Nephron progenitor cell (in vitro differentiated cells): ENCODE measurements at regions not wholly inside any gene's neighbourhood (a gene's known extent, or its start where the extent isn't known, plus 50 kb on each side); places are given as distances from the start of the nearest gene placed in this dataset.

Source experiments
- DNase-seq: peaks from one replicate; pipeline ENCODE4 v3.0.0; 2021
- H3K27ac Mint-ChIP-seq: 2 replicates; pipeline ENCODE4 v1.8.0; 2021; ENCODE audit warnings: mild to moderate bottlenecking, moderate library complexity, mixed read lengths
- H3K27me3 Mint-ChIP-seq: 2 replicates; pipeline ENCODE4 v1.8.0; 2021; ENCODE audit warnings: mild to moderate bottlenecking, low read depth, mixed read lengths; ENCODE audit not compliant: poor library complexity
- H3K36me3 Mint-ChIP-seq: 2 replicates; pipeline ENCODE4 v1.8.0; 2021; ENCODE audit warnings: low read depth, mixed read lengths
- H3K4me1 Mint-ChIP-seq: 2 replicates; pipeline ENCODE4 v1.8.0; 2021; ENCODE audit warnings: mixed read lengths
- H3K4me3 Mint-ChIP-seq: 2 replicates; pipeline ENCODE4 v1.8.0; 2021; ENCODE audit warnings: mild to moderate bottlenecking, moderate library complexity, mixed read lengths
- H3K9me3 Mint-ChIP-seq: 2 replicates; pipeline ENCODE4 v1.8.0; 2021; ENCODE audit warnings: mild to moderate bottlenecking, moderate library complexity, mixed read lengths
- CTCF ChIP-seq: fragments of 200-600 bp; sonication (generic); IDR thresholded peaks from 2 replicates; pipeline ENCODE4 v1.5.0; 2021; ENCODE audit warnings: antibody characterized with exemption

GRCh38 chr10:31261511-31262311, 57.3 kb upstream of the ZEB1 start:
- Mint-ChIP-seq H3K27me3 (peaks cover 3% of the 10 kb centered on the region), H3K9me3 (no peaks in the 10 kb centered on the region), H3K27ac (no peak overlapping the region), H3K36me3 (no peaks in the 10 kb centered on the region), H3K4me1 (peaks cover 13% of the 10 kb centered on the region), H3K4me3 (no peak overlapping the region)
- no peak for DNase-seq
- no peak for TF ChIP-seq CTCF

GRCh38 chr10:31262672-31263071, 56.3 kb upstream of the ZEB1 start:
- Mint-ChIP-seq H3K4me1 (peaks cover 13% of the 10 kb centered on the region), H3K27me3 (peaks cover 3% of the 10 kb centered on the region), H3K9me3 (no peaks in the 10 kb centered on the region), H3K36me3 (no peaks in the 10 kb centered on the region), H3K27ac (no peak overlapping the region), H3K4me3 (no peak overlapping the region)
- DNase-seq = no peak
- no peak for TF ChIP-seq CTCF

- no peak overlapping the region for H3K27ac Mint-ChIP-seq
- no peak for TF ChIP-seq CTCF
- H3K9me3 Mint-ChIP-seq = no peaks in the 10 kb centered on the region
- no peak for DNase-seq
- H3K36me3 Mint-ChIP-seq = no peaks in the 10 kb centered on the region
- peaks cover 19% of the 10 kb centered on the region for H3K4me1 Mint-ChIP-seq
- H3K27me3 Mint-ChIP-seq = peaks cover 3% of the 10 kb centered on the region
- H3K4me3 Mint-ChIP-seq = no peak overlapping the region
Measured at GRCh38 chr10:31263903-31264302, 55.1 kb upstream of the ZEB1 start.

GRCh38 chr10:31268444-31269303, 50.3 kb upstream of the ZEB1 start:
- peaks cover 7% of the 10 kb centered on the region for H3K4me1 Mint-ChIP-seq
- TF ChIP-seq CTCF = no peak
- no peak overlapping the region for H3K4me3 Mint-ChIP-seq
- H3K27me3 Mint-ChIP-seq = no peaks in the 10 kb centered on the region
- no peaks in the 10 kb centered on the region for H3K36me3 Mint-ChIP-seq
- peaks cover 4% of the 10 kb centered on the region for H3K9me3 Mint-ChIP-seq
- peak; percentile 5 for DNase-seq
- H3K27ac Mint-ChIP-seq = no peak overlapping the region
